ENCODE measurements at regions not wholly inside any gene's neighbourhood (a gene's known extent, or its start where the extent isn't known, plus 50 kb on each side); places are given as distances from the start of the nearest gene placed in this dataset.
"Not testable (repeated sequence)": the region's sequence is repeated elsewhere in the genome, so short reads cannot be mapped to it uniquely, and the experiment has no call there.

- WGBS, 2 experiments (ENCODE audit: insufficient coverage in 1 of 2, insufficient read length in 1 of 2): 38% methylated on average over 4 of the region's 4 CpGs; no CpG with 5 or more reads in 1 of the 2 experiments
- Histone ChIP-seq H3K27ac (ENCODE audit: low read depth, low read length) (peak overlapping the region; percentile 98), H3K36me3 (ENCODE audit: control insufficient read depth, insufficient read depth, low read length) (no peaks in the 10 kb centered on the region), H3K4me1 (ENCODE audit: control insufficient read depth, insufficient read depth, low read length) (peaks cover 9% of the 10 kb centered on the region), H3K4me3 (ENCODE audit: low read length) (no peak overlapping the region), H3K9ac (ENCODE audit: extremely low read depth, low read length, poor library complexity, severe bottlenecking) (no peak overlapping the region), H3K9me3 (ENCODE audit: control insufficient read depth, low read length) (peaks cover 13% of the 10 kb centered on the region), H3K27me3 (ENCODE audit: control insufficient read depth, insufficient read depth, low read length, poor library complexity, severe bottlenecking) (no peaks in the 10 kb centered on the region)
- TF ChIP-seq CTCF (conservative IDR thresholded peaks at IDR 0.05): no peak
- H3K36me3 Mint-ChIP-seq (ENCODE audit: low read depth): no peaks in the 10 kb centered on the region
- H3K27ac Mint-ChIP-seq: peak overlapping the region; percentile 96
- H3K4me3 Mint-ChIP-seq: peak overlapping the region; percentile 44
- peaks cover 8% of the 10 kb centered on the region for H3K9me3 Mint-ChIP-seq
- peak; percentile 82 for DNase-seq
- H3K4me1 Mint-ChIP-seq: peaks cover 32% of the 10 kb centered on the region
- peaks cover 3% of the 10 kb centered on the region for H3K27me3 Mint-ChIP-seq (ENCODE audit: insufficient read depth)
Measured at GRCh38 chr1:203996126-203996525, 76.8 kb upstream of the SOX13 start.

GRCh38 chr1:203998571-203998970, 74.3 kb upstream of the SOX13 start:
- H3K36me3 Mint-ChIP-seq (ENCODE audit: low read depth); H3K27me3 Mint-ChIP-seq (ENCODE audit: insufficient read depth); H3K27ac ChIP-seq (ENCODE audit: low read depth, low read length); H3K36me3 ChIP-seq (ENCODE audit: control insufficient read depth, insufficient read depth, low read length); H3K4me3 ChIP-seq (ENCODE audit: low read length); H3K4me3 Mint-ChIP-seq; DNase-seq; H3K27ac Mint-ChIP-seq; H3K9ac ChIP-seq (ENCODE audit: extremely low read depth, low read length, poor library complexity, severe bottlenecking); H3K4me1 ChIP-seq (ENCODE audit: control insufficient read depth, insufficient read depth, low read length); H3K27me3 ChIP-seq (ENCODE audit: control insufficient read depth, insufficient read depth, low read length, poor library complexity, severe bottlenecking): not testable (repeated sequence)
- H3K9me3 Mint-ChIP-seq: peaks cover 12% of the 10 kb centered on the region
- peaks cover 13% of the 10 kb centered on the region for H3K9me3 ChIP-seq (ENCODE audit: control insufficient read depth, low read length)
- 96% methylated on average over 4 to 5 of the region's 5 CpGs for WGBS, 2 experiments (ENCODE audit: insufficient coverage in 1 of 2, insufficient read length in 1 of 2)
- H3K4me1 Mint-ChIP-seq: peaks cover 37% of the 10 kb centered on the region

- Histone ChIP-seq H3K9ac (ENCODE audit: extremely low read depth, low read length, poor library complexity, severe bottlenecking) (no peak overlapping the region), H3K4me3 (ENCODE audit: low read length) (no peak overlapping the region), H3K27ac (ENCODE audit: low read depth, low read length) (no peak overlapping the region), H3K9me3 (ENCODE audit: control insufficient read depth, low read length) (peaks cover 13% of the 10 kb centered on the region), H3K4me1 (ENCODE audit: control insufficient read depth, insufficient read depth, low read length) (peaks cover 8% of the 10 kb centered on the region), H3K27me3 (ENCODE audit: control insufficient read depth, insufficient read depth, low read length, poor library complexity, severe bottlenecking) (no peaks in the 10 kb centered on the region), H3K36me3 (ENCODE audit: control insufficient read depth, insufficient read depth, low read length) (no peaks in the 10 kb centered on the region)
- Mint-ChIP-seq H3K4me1 (peaks cover 35% of the 10 kb centered on the region), H3K36me3 (ENCODE audit: low read depth) (no peaks in the 10 kb centered on the region), H3K27me3 (ENCODE audit: insufficient read depth) (peaks cover 2% of the 10 kb centered on the region), H3K27ac (no peak overlapping the region), H3K9me3 (peaks cover 12% of the 10 kb centered on the region), H3K4me3 (no peak overlapping the region)
- no peak for TF ChIP-seq CTCF (conservative IDR thresholded peaks at IDR 0.05)
- DNase-seq: no peak
Measured at GRCh38 chr1:203999618-204000017, 73.3 kb upstream of the SOX13 start.

GRCh38 chr1:204001166-204001901, 71.6 kb upstream of the SOX13 start:
- Histone ChIP-seq H3K4me3 (ENCODE audit: low read length) (no peak overlapping the region), H3K36me3 (ENCODE audit: control insufficient read depth, insufficient read depth, low read length) (no peaks in the 10 kb centered on the region), H3K9ac (ENCODE audit: extremely low read depth, low read length, poor library complexity, severe bottlenecking) (no peak overlapping the region), H3K9me3 (ENCODE audit: control insufficient read depth, low read length) (peaks cover 13% of the 10 kb centered on the region), H3K4me1 (ENCODE audit: control insufficient read depth, insufficient read depth, low read length) (no peaks in the 10 kb centered on the region), H3K27ac (ENCODE audit: low read depth, low read length) (no peak overlapping the region), H3K27me3 (ENCODE audit: control insufficient read depth, insufficient read depth, low read length, poor library complexity, severe bottlenecking) (no peaks in the 10 kb centered on the region)
- TF ChIP-seq CTCF (conservative IDR thresholded peaks at IDR 0.05): no peak
- no peaks in the 10 kb centered on the region for H3K36me3 Mint-ChIP-seq (ENCODE audit: low read depth)
- DNase-seq: no peak
- H3K9me3 Mint-ChIP-seq: peaks cover 12% of the 10 kb centered on the region
- no peak overlapping the region for H3K4me3 Mint-ChIP-seq
- no peak overlapping the region for H3K27ac Mint-ChIP-seq
- H3K4me1 Mint-ChIP-seq: peaks cover 21% of the 10 kb centered on the region
- WGBS, 2 experiments (ENCODE audit: insufficient coverage in 1 of 2, insufficient read length in 1 of 2): 89 to 100% methylated on average over 1 to 2 of the region's 2 CpGs
- H3K27me3 Mint-ChIP-seq (ENCODE audit: insufficient read depth): no peaks in the 10 kb centered on the region
